HL-60 (cell line): ENCODE measurements at regions not wholly inside any gene's neighbourhood (a gene's known extent, or its start where the extent isn't known, plus 50 kb on each side); places are given as distances from the start of the nearest gene placed in this dataset.

ENCODE experiments used
- DNase-seq, 2 experiments: peaks; one replicate each; pipeline ENCODE4 v3.0.0-alpha.2; 2010 to 2020; ENCODE audit warnings: low read depth in 1 of 2, low spot score in 1 of 2
- H3K27ac ChIP-seq: fragments of 250-450 bp; sonication (Bioruptor Pico); replicated peaks from 2 replicates; pipeline ENCODE4 v1.5.1; 2020; ENCODE audit warnings: mild to moderate bottlenecking, moderate library complexity
- H3K27me3 ChIP-seq: fragments of 250-450 bp; sonication (Bioruptor Pico); 2 replicates; pipeline ENCODE4 v1.5.1; 2021; ENCODE audit warnings: mild to moderate bottlenecking, moderate library complexity; ENCODE audit not compliant: insufficient read depth, poor library complexity, severe bottlenecking
- H3K4me3 ChIP-seq: replicated peaks from 2 replicates; pipeline ENCODE4 v1.5.1; 2011; ENCODE audit warnings: mild to moderate bottlenecking, control low read depth, low read length; ENCODE audit not compliant: insufficient read depth
- CTCF ChIP-seq: IDR thresholded peaks from one replicate; pipeline ENCODE4 v1.5.1; 2011; ENCODE audit warnings: low read length, control low read depth, inconsistent platforms; ENCODE audit not compliant: insufficient read depth
- GABPA ChIP-seq: IDR thresholded peaks from 2 replicates; pipeline ENCODE4 v1.6.1; 2012; ENCODE audit warnings: low read depth
- POLR2AphosphoS5 ChIP-seq: IDR thresholded peaks from 2 replicates; pipeline ENCODE4 v1.6.1; 2012; ENCODE audit warnings: low read depth
- REST ChIP-seq: IDR thresholded peaks from 2 replicates; pipeline ENCODE4 v1.6.1; 2012; ENCODE audit warnings: low read depth; ENCODE audit not compliant: insufficient replicate concordance
- SPI1 ChIP-seq: IDR thresholded peaks from 2 replicates; pipeline ENCODE4 v1.6.1; 2012; ENCODE audit warnings: low read depth, mild to moderate bottlenecking, borderline replicate concordance

GRCh38 chr4:123114915-123115756 is 192.7 kb upstream of the NUDT6 start:
- no peak overlapping the region for H3K27ac ChIP-seq
- H3K27me3 ChIP-seq = no peaks in the 10 kb centered on the region
- TF ChIP-seq POLR2AphosphoS5 (no peak), SPI1 (no peak), CTCF (no peak), GABPA (no peak), REST (no peak)
- no peak overlapping the region for H3K4me3 ChIP-seq
- DNase-seq = no peak

GRCh38 chr4:123116412-123116811 is 194.0 kb upstream of the NUDT6 start:
- TF ChIP-seq GABPA (no peak), CTCF (no peak), POLR2AphosphoS5 (no peak), REST (no peak), SPI1 (no peak)
- Histone ChIP-seq H3K27ac (no peak overlapping the region), H3K27me3 (no peaks in the 10 kb centered on the region), H3K4me3 (no peak overlapping the region)
- DNase-seq = no peak

GRCh38 chr4:123120473-123120872 is 198.1 kb upstream of the NUDT6 start:
- TF ChIP-seq POLR2AphosphoS5 = no peak
- no peak for TF ChIP-seq SPI1
- TF ChIP-seq GABPA = no peak
- no peak for TF ChIP-seq CTCF
- TF ChIP-seq REST = no peak
- no peaks in the 10 kb centered on the region for H3K27me3 ChIP-seq
- DNase-seq = no peak
- no peak overlapping the region for H3K27ac ChIP-seq
- H3K4me3 ChIP-seq = no peak overlapping the region
